ENCODE measurements at regions not wholly inside any gene's neighbourhood (a gene's known extent, or its start where the extent isn't known, plus 50 kb on each side); places are given as distances from the start of the nearest gene placed in this dataset.
A peak's percentile ranks its signal among the peaks of the same experiment; 100 is the strongest.

GRCh38 chr2:103153580-103154284 lies 391.9 kb downstream of the TMEM182 start:
- Histone ChIP-seq H3K4me1 (ENCODE audit: insufficient read depth) (no peaks in the 10 kb centered on the region), H3K27ac (ENCODE audit: low read depth) (no peak overlapping the region), H3K4me3 (ENCODE audit: low read depth, low read length) (no peak overlapping the region), H3K36me3 (ENCODE audit: insufficient read depth) (no peaks in the 10 kb centered on the region)
- DNase-seq (ENCODE audit: extremely low spot score): no peak
- WGBS: 38% methylated on average over 9 of the region's 9 CpGs

GRCh38 chr2:103155308-103155707 lies 393.5 kb downstream of the TMEM182 start:
- no peaks in the 10 kb centered on the region for H3K4me1 ChIP-seq (ENCODE audit: insufficient read depth)
- 89% methylated on average over 3 of the region's 3 CpGs for WGBS
- no peak overlapping the region for H3K27ac ChIP-seq (ENCODE audit: low read depth)
- DNase-seq (ENCODE audit: extremely low spot score): no peak
- no peaks in the 10 kb centered on the region for H3K36me3 ChIP-seq (ENCODE audit: insufficient read depth)
- no peak overlapping the region for H3K4me3 ChIP-seq (ENCODE audit: low read depth, low read length)

- DNase-seq (ENCODE audit: extremely low spot score): no peak
- no peak overlapping the region for H3K4me3 ChIP-seq (ENCODE audit: low read depth, low read length)
- 57% methylated on average over 3 of the region's 3 CpGs for WGBS
Observed at GRCh38 chr2:103159018-103159417, 397.2 kb downstream of the TMEM182 start.

GRCh38 chr2:103161456-103162289 lies 399.8 kb downstream of the TMEM182 start:
- no peak overlapping the region for H3K27ac ChIP-seq (ENCODE audit: low read depth)
- no peak overlapping the region for H3K4me3 ChIP-seq (ENCODE audit: low read depth, low read length)
- peak; percentile 15 for DNase-seq (ENCODE audit: extremely low spot score)
- 44% methylated on average over 7 of the region's 7 CpGs for WGBS
- no peaks in the 10 kb centered on the region for H3K36me3 ChIP-seq (ENCODE audit: insufficient read depth)
- no peaks in the 10 kb centered on the region for H3K4me1 ChIP-seq (ENCODE audit: insufficient read depth)

More at GRCh38 chr2:103159018-103159417, 397.2 kb downstream of the TMEM182 start:
- Histone ChIP-seq H3K4me1 (ENCODE audit: insufficient read depth) (no peaks in the 10 kb centered on the region), H3K36me3 (ENCODE audit: insufficient read depth) (no peaks in the 10 kb centered on the region), H3K27ac (ENCODE audit: low read depth) (no peak overlapping the region)

GRCh38 chr2:103164748-103165147 lies 402.9 kb downstream of the TMEM182 start:
- Histone ChIP-seq H3K4me3 (ENCODE audit: low read depth, low read length) (no peak overlapping the region), H3K27ac (ENCODE audit: low read depth) (no peak overlapping the region), H3K36me3 (ENCODE audit: insufficient read depth) (no peaks in the 10 kb centered on the region), H3K4me1 (ENCODE audit: insufficient read depth) (no peaks in the 10 kb centered on the region)
- 62% methylated on average over 5 of the region's 5 CpGs for WGBS
- no peak for DNase-seq (ENCODE audit: extremely low spot score)

- Histone ChIP-seq H3K4me3 (ENCODE audit: low read depth, low read length) (no peak overlapping the region), H3K4me1 (ENCODE audit: insufficient read depth) (no peaks in the 10 kb centered on the region), H3K27ac (ENCODE audit: low read depth) (no peak overlapping the region), H3K36me3 (ENCODE audit: insufficient read depth) (no peaks in the 10 kb centered on the region)
- WGBS: 83% methylated on average over 6 of the region's 6 CpGs
- DNase-seq (ENCODE audit: extremely low spot score): no peak
Observed at GRCh38 chr2:103165836-103166235, 404.0 kb downstream of the TMEM182 start.

- Histone ChIP-seq H3K4me1 (ENCODE audit: insufficient read depth) (no peaks in the 10 kb centered on the region), H3K36me3 (ENCODE audit: insufficient read depth) (no peaks in the 10 kb centered on the region), H3K27ac (ENCODE audit: low read depth) (no peak overlapping the region), H3K4me3 (ENCODE audit: low read depth, low read length) (no peak overlapping the region)
- 84% methylated on average over 12 of the region's 12 CpGs for WGBS
- DNase-seq (ENCODE audit: extremely low spot score): no peak
Observed at GRCh38 chr2:103166456-103167324, 404.9 kb downstream of the TMEM182 start.

- no peak overlapping the region for H3K4me3 ChIP-seq (ENCODE audit: low read depth, low read length)
- no peaks in the 10 kb centered on the region for H3K4me1 ChIP-seq (ENCODE audit: insufficient read depth)
- no peak overlapping the region for H3K27ac ChIP-seq (ENCODE audit: low read depth)
- WGBS: 93% methylated on average over 9 of the region's 9 CpGs
- no peaks in the 10 kb centered on the region for H3K36me3 ChIP-seq (ENCODE audit: insufficient read depth)
- no peak for DNase-seq (ENCODE audit: extremely low spot score)
Observed at GRCh38 chr2:103167599-103167998, 405.8 kb downstream of the TMEM182 start.

GRCh38 chr2:103169861-103170260 lies 408.0 kb downstream of the TMEM182 start:
- no peaks in the 10 kb centered on the region for H3K4me1 ChIP-seq (ENCODE audit: insufficient read depth)
- H3K27ac ChIP-seq (ENCODE audit: low read depth): no peak overlapping the region
- DNase-seq (ENCODE audit: extremely low spot score): no peak
- H3K36me3 ChIP-seq (ENCODE audit: insufficient read depth): no peaks in the 10 kb centered on the region
- H3K4me3 ChIP-seq (ENCODE audit: low read depth, low read length): no peak overlapping the region

GRCh38 chr2:103172821-103173220 lies 411.0 kb downstream of the TMEM182 start:
- Histone ChIP-seq H3K4me3 (ENCODE audit: low read depth, low read length) (no peak overlapping the region), H3K36me3 (ENCODE audit: insufficient read depth) (no peaks in the 10 kb centered on the region), H3K27ac (ENCODE audit: low read depth) (no peak overlapping the region), H3K4me1 (ENCODE audit: insufficient read depth) (no peaks in the 10 kb centered on the region)
- 94% methylated on average over 2 of the region's 2 CpGs for WGBS
- DNase-seq (ENCODE audit: extremely low spot score): no peak

GRCh38 chr2:103174711-103175110 lies 412.9 kb downstream of the TMEM182 start:
- no peaks in the 10 kb centered on the region for H3K4me1 ChIP-seq (ENCODE audit: insufficient read depth)
- WGBS: 71% methylated on average over 2 of the region's 2 CpGs
- no peak overlapping the region for H3K27ac ChIP-seq (ENCODE audit: low read depth)
- H3K36me3 ChIP-seq (ENCODE audit: insufficient read depth): no peaks in the 10 kb centered on the region
- no peak overlapping the region for H3K4me3 ChIP-seq (ENCODE audit: low read depth, low read length)
- DNase-seq (ENCODE audit: extremely low spot score): no peak

GRCh38 chr2:103176294-103176915 lies 414.6 kb downstream of the TMEM182 start:
- no peak overlapping the region for H3K4me3 ChIP-seq (ENCODE audit: low read depth, low read length)
- H3K27ac ChIP-seq (ENCODE audit: low read depth): no peak overlapping the region
- no peak for DNase-seq (ENCODE audit: extremely low spot score)
- no peaks in the 10 kb centered on the region for H3K4me1 ChIP-seq (ENCODE audit: insufficient read depth)
- no peaks in the 10 kb centered on the region for H3K36me3 ChIP-seq (ENCODE audit: insufficient read depth)
- WGBS: 81% methylated on average over 15 of the region's 15 CpGs

GRCh38 chr2:103179798-103180197 lies 418.0 kb downstream of the TMEM182 start:
- Histone ChIP-seq H3K27ac (ENCODE audit: low read depth) (no peak overlapping the region), H3K36me3 (ENCODE audit: insufficient read depth) (no peaks in the 10 kb centered on the region), H3K4me3 (ENCODE audit: low read depth, low read length) (no peak overlapping the region), H3K4me1 (ENCODE audit: insufficient read depth) (no peaks in the 10 kb centered on the region)
- no peak for DNase-seq (ENCODE audit: extremely low spot score)
- 61% methylated on average over 3 of the region's 3 CpGs for WGBS

Data from urinary bladder (tissue), 3 donors.